Endothelial cell (in vitro differentiated cells): ENCODE measurements at regions not wholly inside any gene's neighbourhood (a gene's known extent, or its start where the extent isn't known, plus 50 kb on each side); places are given as distances from the start of the nearest gene placed in this dataset.

ENCODE experiments used
- DNase-seq: peaks from one replicate; pipeline ENCODE4 v3.0.0; 2021; ENCODE audit warnings: low spot score
- H3K27ac Mint-ChIP-seq: one replicate; pipeline ENCODE4 v1.8.0; 2021; ENCODE audit warnings: mixed read lengths, inconsistent platforms; ENCODE audit not compliant: unreplicated experiment
- H3K27me3 Mint-ChIP-seq: one replicate; pipeline ENCODE4 v1.8.0; 2021; ENCODE audit warnings: mild to moderate bottlenecking, moderate library complexity, mixed read lengths, inconsistent platforms; ENCODE audit not compliant: unreplicated experiment
- H3K36me3 Mint-ChIP-seq: one replicate; pipeline ENCODE4 v1.8.0; 2021; ENCODE audit warnings: mild to moderate bottlenecking, low read depth, mixed read lengths, inconsistent platforms; ENCODE audit not compliant: unreplicated experiment
- H3K4me1 Mint-ChIP-seq: one replicate; pipeline ENCODE4 v1.8.0; 2021; ENCODE audit warnings: mild to moderate bottlenecking, mixed read lengths, inconsistent platforms; ENCODE audit not compliant: unreplicated experiment
- H3K4me3 Mint-ChIP-seq: one replicate; pipeline ENCODE4 v1.8.0; 2021; ENCODE audit warnings: mild to moderate bottlenecking, mixed read lengths, inconsistent platforms; ENCODE audit not compliant: unreplicated experiment
- H3K9me3 Mint-ChIP-seq: one replicate; pipeline ENCODE4 v1.8.0; 2021; ENCODE audit warnings: mixed read lengths, inconsistent platforms; ENCODE audit not compliant: unreplicated experiment
- CTCF ChIP-seq: fragments of 200-600 bp; sonication (generic); IDR thresholded peaks from one replicate; pipeline ENCODE4 v1.5.0; 2021; ENCODE audit warnings: antibody characterized with exemption; ENCODE audit not compliant: unreplicated experiment

DNA sequence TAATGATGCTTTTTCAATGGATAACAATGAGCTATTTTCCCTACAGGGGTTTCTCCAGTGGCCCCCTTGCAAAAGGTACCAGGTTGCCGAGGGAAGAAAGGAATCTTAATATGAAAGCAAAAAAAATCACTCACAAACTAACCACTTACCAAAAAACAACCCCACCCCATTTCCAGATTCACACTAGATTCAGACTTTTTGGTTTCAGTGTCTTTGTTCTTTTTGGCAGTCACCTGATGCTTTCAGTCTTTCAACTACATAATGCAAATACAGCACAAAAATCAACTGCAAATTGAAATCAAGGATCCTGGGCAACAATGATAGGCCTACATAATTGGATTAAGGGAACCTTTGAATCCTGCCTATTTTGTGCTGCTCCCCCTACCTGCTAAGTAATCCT lies 71.1 kb upstream of the RAP2B start:
- Mint-ChIP-seq H3K9me3 (no peaks in the 10 kb centered on the region), H3K27ac (no peak overlapping the region), H3K36me3 (no peaks in the 10 kb centered on the region), H3K4me1 (peaks cover 10% of the 10 kb centered on the region), H3K27me3 (peaks cover 2% of the 10 kb centered on the region), H3K4me3 (no peak overlapping the region)
- DNase-seq = no peak
- no peak for TF ChIP-seq CTCF

GRCh38 chr3:153093629-153094028 lies 68.4 kb upstream of the RAP2B start:
- Mint-ChIP-seq H3K36me3 (no peaks in the 10 kb centered on the region), H3K9me3 (no peaks in the 10 kb centered on the region), H3K27me3 (peaks cover 2% of the 10 kb centered on the region), H3K4me1 (no peaks in the 10 kb centered on the region), H3K27ac (no peak overlapping the region), H3K4me3 (no peak overlapping the region)
- no peak for DNase-seq
- no peak for TF ChIP-seq CTCF

DNA sequence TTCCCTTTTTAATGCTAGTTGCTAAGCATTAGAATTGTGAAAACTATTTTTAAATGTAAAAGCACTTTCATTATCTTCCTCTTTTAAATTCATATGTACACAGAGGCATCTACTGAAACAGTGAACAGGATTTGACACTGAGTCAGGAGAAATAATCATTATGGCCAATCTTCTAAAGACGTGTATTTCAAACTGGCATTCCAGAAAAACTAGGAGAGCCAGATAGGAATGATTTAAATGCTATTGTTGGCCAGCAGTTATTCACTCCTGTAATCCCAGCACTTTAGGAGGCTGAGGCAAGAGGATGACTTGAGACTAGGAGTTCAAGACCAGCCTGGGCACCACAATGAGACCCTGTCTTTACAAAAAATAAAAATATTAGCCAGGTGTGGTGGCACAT lies 67.6 kb upstream of the RAP2B start:
- H3K36me3 Mint-ChIP-seq = no peaks in the 10 kb centered on the region
- H3K9me3 Mint-ChIP-seq = no peaks in the 10 kb centered on the region
- H3K27me3 Mint-ChIP-seq = no peaks in the 10 kb centered on the region
- no peaks in the 10 kb centered on the region for H3K4me1 Mint-ChIP-seq
- DNase-seq = no peak
- TF ChIP-seq CTCF = no peak
- no peak overlapping the region for H3K27ac Mint-ChIP-seq
- no peak overlapping the region for H3K4me3 Mint-ChIP-seq

GRCh38 chr3:153095441-153095840 lies 66.6 kb upstream of the RAP2B start:
- TF ChIP-seq CTCF = no peak
- Mint-ChIP-seq H3K9me3 (no peaks in the 10 kb centered on the region), H3K27me3 (no peaks in the 10 kb centered on the region), H3K27ac (no peak overlapping the region), H3K4me1 (no peaks in the 10 kb centered on the region), H3K4me3 (no peak overlapping the region), H3K36me3 (no peaks in the 10 kb centered on the region)
- DNase-seq = no peak

DNA sequence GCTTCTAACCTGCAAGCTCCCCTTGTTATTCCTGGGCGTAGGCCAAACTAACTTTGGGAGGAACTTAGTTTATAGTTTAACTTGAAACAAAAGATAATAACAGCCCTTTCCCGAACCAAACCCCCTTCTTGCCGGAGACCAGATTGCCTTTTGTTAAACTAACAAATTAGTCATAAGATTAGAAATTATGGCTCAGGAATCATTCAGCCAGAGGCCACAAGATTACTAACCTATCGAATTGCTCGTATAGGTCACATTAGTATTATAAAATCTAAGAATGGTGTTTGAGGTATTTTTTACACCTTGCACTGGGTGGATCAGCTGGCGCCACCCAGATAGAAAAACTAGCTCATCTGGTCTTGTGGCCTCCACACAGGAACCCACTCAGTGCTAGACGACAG lies 65.3 kb upstream of the RAP2B start:
- TF ChIP-seq CTCF = no peak
- Mint-ChIP-seq H3K9me3 (no peaks in the 10 kb centered on the region), H3K36me3 (no peaks in the 10 kb centered on the region), H3K4me1 (no peaks in the 10 kb centered on the region), H3K27ac (no peak overlapping the region), H3K4me3 (no peak overlapping the region), H3K27me3 (no peaks in the 10 kb centered on the region)
- DNase-seq = no peak
